Pulmonary artery endothelial cell (primary cell): ENCODE measurements at regions not wholly inside any gene's neighbourhood (a gene's known extent, or its start where the extent isn't known, plus 50 kb on each side); places are given as distances from the start of the nearest gene placed in this dataset.

ENCODE experiments used
- DNase-seq: peaks from one replicate; pipeline ENCODE4 v3.0.0-alpha.2; 2011; ENCODE audit warnings: low read depth, low spot score

DNA sequence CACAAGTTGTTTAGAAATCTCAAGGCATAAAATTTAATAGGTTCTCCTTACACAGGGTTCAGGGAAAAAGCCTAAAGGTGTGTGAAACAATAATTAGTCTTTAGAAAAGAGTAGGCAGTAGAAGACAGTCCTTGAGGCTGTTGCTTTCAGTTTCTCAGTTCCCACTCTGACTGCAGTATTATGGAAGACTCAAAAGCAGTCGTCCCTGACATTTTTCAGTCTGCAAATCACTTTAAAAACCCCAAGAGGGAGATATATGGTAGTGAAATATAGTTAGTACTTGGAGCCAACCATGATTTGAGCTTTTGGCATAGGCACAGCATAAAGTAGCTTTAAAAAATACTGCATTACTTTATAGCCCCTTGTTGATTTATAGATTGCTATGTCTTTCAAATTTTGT lies 299.7 kb downstream of the OLFM3 start:
- DNase-seq, result no peak

DNA sequence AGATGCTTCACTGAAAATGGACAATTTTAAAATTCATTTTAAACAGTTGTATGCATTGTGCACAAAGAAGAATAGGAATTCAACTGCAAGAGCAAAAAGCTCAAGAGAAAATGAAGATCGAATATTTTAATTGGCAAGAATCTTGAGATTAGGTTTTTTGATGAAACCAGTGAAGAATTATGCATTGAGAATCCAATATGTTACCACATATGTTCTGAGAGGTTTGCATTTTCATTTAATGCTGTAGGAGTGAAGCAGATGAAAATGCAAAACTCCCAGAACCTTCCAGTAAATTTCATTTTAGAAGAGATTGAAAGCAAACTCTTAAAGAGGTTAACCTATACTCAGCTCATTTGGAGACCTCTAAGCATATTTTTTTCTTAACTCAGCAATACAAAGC lies 298.0 kb downstream of the OLFM3 start:
- DNase-seq, result no peak

DNA sequence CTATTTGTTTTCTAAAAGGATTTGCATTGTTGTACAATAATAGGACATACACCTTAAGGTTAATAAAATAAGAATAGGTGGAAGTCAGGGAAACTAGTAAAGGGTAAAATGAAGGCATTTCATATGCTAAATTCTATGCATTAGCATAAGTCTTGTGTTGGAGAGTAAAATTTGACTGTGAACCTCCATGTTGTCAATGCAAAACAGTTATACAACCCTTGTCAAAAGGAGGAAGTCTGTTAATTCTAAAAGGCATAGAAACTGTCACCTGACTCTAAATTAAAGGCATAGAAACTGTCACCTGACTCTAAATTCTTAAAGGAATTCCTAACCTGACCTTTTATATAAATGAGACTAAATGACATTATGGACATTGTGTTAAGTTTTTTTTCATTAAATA lies 291.8 kb downstream of the OLFM3 start:
- DNase-seq, result no peak

DNA sequence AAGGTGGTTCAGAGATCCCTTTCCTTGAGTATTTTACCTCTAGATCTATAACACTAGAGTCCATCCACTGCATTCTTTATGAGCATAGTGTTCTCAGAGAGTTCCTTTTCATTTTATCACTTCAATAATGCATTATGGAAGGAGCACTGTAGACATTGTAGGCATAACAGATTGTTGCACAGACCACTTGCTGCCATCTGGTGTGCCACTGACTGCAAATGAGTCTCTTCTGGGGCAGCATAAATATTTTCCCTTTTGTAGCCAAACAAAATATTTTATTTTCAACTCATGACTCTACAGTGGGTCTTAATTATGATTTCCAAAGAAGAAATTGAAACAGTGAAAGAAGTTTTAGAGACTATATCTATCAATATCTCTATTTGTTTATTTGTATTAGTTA lies 290.4 kb downstream of the OLFM3 start:
- DNase-seq, result no peak

DNA sequence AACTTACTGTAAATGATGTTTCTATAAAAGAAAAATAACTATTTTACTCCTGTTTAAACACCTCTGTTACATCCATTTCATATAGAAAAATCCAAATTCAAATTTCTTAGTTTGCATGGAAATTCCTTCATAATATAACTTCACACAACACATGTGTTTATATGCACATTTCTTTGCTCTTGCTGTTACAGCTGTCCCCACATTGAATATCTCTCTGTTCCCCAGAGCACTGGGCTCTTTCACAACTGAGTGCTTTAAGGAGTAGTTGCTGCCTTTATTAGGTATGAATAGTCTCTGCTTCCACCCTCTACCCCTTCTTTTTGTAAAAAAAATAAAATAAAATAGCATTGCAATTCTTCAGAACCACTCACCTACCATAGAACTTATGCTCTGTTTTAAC lies 287.0 kb downstream of the OLFM3 start:
- no peak for DNase-seq

DNA sequence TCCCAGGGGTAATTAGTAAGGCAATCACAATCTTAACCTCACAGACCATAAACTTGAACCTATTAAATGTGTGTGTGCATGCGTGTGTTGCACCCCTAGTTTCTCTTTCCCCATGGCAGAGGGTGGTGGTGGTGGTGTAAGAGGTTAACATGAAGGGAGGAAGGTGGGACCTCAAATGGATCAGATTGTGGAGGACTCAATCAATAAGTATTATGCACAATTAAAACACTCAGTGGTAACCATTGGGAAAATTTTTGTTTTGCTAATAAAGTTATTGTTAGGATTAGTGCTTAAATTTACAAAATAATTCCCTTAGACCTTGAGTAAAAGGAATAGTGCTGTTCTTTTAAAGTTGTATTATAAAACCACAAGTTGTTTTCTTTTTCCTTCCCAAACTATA lies 283.0 kb downstream of the OLFM3 start:
- DNase-seq, result no peak

DNA sequence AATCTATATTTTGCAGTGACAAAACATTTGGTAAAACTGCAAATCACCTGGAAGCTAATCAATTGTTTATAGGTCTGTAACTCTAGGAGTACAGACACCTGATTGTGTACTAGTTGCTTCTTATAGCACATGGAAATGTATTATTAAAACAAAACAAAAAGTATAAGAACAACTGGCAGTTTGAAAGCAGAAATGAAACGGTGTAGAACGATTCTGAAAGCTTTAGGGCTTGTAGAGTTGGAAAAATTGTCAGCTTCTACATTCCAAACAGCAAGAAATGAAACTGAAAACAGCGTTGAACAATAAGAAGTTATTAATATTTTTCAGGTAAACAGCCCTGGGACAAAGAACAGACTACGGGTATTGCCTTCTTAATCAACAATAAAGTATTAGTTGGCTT lies 273.3 kb downstream of the OLFM3 start:
- no peak for DNase-seq

DNA sequence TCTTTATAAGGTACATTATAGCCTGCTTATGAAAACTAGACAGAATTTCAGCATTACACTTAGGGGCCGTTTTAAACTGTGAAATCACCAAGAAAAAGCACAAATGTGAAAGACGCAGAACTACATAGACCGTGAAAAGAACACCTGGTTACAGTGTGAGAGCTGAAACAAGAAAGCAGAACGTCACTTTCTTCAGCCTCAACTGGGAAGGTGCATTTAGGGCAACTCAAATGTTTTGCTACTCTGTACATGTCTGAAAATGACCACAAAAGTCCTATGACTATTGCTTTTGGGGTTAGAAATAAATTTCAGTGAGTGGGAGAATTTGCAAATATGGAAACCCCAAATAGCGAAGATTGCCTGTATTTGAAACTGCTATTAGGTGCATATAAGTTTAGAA lies 268.7 kb downstream of the OLFM3 start:
- no peak for DNase-seq

DNA sequence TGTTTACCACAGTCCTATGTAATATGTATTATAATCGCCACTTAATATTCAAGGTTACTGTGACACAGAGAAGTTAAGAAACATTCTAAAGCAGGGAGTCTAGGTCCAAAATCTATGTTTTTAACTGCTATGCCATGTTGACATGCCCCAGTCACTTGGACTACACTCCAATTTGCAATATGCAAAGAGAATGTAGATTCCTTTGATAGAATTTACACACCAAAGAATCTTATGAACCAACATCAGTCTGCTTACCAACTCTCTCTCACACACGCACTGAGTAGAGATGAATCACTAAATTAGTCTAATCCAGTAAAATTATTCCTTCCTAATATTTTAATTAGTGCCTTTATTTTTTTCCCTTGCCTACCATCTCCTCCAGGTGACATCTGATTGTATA lies 266.2 kb downstream of the OLFM3 start:
- no peak for DNase-seq

DNA sequence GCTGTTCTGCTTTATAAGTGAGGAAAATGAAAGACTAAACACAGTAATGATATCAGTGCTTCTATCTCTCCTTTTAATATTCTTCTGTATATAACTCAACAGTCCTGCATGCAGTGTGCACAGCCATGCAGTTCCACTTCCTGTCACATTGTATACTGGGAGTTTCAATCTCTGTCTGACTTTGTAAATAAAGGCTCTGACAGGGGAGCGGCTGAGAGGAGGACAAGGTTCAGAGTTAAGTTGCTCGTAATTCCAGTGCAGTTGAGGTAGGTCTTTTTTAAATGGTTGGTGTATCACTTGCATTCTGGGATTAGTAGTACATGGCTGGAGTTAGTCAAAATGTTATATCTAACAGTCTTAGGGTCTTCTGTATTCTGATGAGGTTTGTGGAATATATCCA lies 264.5 kb downstream of the OLFM3 start:
- DNase-seq, result no peak

DNA sequence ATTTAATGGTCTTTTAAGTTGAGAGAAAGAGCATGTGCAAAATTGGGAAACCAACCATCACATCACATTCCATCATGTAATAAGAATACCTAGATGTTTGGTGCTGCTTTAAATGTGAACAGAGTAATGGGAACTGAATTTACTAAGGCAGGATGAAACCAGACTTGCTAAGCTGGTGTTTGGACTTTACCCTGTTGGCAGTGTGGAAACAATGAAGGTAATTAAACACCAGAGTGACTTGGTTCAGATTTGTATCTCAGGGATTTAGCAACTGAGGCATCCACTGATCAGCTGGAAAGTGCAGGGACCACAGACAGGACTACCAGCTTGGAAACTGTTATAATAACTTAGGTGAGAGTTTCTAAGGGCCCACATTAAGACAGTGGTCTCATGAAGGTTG lies 263.4 kb downstream of the OLFM3 start:
- DNase-seq, result no peak

DNA sequence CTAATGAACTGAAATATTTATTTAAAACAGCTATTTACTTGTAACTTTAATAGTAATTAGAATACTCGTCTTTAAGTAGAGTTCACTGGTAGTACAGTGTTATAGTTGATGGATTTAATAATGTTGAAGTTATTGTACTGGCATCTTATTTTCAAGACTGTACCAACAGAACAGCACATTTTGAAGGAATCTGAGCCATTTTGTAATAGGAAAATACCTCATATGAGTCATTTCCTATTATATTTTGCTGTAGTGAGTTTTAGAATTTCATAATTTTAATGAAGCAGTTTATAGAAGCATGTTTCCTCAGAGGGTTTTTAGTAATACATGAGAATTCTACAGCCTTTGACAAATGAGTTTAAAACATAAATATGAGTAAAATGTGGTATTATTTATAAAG lies 258.3 kb downstream of the OLFM3 start:
- DNase-seq, result no peak

DNA sequence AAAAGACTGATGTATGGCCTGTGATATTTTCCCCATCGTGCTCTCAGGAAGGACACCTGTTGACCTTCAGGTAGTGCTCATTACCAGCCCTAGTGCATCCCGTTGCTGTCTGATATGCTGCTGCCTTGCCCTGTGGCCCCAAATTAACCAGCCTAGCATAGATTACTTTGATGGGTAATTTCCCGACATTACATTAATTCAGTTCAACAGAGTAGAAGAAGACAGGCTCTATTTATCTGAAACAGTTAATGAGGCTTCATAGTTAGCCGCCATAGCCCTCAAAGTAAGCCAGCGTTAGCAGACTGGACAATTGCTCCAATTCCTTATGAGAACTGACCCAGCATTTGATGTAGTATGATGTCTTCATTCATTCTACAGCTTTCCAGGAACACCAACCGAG lies 257.6 kb downstream of the OLFM3 start:
- DNase-seq, result no peak

DNA sequence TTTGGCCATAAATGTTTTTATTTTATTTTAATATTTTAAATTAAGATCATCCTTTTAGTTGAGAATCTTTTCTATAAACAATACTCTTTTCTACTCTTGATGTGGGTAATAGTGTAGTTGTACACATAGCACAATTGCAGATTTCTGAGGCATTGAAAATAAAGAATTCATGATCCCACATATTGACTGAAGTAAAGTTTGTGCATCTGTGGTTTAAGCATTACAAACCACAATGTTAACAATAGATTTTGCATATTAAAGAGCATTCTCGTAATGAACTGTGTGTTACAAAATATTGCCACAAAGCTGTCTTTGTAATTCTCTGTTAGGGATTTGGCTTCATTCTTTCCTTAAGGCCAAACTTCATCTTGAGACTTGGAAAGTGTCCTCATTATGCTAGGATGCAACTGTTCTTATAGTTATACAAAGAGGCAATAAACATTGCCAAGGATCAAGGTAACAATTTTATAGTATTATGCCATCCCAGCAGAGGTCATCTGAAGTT lies 256.8 kb downstream of the OLFM3 start:
- DNase-seq, result no peak

DNA sequence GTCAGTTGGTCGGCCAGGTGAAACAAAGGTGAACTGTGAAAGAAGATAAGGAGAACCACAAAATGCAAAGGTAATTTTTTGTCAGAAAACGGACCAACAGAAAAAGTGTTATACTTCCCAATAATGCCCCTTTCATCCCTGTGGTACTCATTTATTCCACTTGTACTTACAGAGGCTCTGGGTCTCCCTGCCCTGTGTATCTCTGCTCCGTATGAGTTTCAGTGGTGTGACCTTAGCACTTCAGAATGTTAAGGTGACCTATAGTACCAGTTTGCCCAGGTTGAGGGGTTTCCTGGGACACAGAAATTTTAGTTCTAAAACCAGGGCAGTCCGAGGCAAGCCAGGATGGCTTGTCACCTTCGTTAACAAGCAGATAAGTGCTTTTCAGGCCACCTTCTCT lies 254.8 kb downstream of the OLFM3 start:
- DNase-seq, result no peak

DNA sequence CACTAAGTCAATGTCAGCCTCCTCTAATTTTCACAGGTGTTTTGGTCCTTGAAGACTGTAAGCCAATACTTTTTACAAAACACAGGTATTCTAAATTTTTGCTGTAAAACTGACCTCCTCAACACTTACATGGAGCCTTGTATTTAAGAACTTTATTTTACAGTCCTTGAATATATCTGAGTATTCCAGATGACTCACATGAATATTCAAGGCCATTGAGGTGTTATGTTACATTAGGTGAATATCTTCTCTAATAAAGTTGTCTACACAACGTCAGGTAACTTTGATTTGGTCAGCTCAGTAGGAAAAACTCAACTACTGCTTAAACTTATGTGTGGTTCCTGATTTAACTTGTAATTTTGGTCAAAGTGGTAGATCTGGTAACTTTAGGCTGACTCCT lies 254.2 kb downstream of the OLFM3 start:
- DNase-seq, result no peak

DNA sequence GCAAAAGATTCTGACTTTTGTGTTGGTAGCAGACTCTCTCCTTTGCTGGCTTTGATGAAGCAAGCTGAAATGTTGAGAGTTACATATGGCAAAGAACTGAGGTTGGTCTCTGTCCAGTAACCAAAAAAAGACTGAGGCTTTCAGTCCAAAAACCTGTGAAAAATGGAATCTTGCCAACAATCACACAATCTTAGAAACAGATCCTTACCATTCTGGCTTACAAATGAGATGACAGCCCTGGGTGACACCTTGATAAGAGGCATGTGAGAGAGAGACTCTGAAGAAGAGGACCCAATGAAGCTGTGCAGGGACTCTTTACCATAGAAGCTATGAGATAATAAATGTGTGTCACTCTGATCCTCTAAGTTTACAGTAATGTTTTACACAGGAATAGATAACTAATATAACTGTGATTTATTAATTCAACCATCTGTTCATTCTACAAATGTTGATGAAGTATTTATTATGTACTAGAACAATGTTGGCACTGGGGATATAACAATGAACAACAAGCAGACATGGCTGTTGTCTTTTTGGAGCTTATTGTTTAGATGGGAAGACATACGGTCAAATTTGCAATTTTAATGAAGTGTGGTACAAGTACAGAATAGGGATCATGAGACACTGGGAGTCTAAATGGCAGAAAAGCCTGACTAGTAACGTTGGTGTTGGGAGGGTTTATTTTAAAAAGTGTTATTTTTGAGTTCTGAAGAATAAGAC lies 251.0 kb downstream of the OLFM3 start:
- DNase-seq, result no peak

DNA sequence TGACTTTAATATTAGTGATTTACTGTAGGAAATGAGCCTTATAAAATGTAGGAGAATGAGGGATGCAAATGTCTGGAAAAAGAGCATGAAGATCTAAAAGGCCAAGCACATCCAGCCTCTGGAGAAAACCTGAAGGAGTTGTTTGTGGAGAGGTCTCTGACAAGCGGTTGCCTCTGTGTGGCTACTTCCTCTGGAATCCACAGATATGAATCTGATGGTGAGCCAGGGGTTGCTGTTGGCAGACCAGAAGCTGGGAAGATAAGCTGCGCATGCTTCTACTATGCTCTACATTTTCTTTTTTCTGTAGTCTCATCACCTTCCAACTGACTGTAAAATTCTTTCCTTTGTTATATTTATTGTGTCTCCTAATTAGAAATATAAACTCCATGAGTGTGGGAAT lies 248.6 kb downstream of the OLFM3 start:
- no peak for DNase-seq
